ENCODE measurements at regions not wholly inside any gene's neighbourhood (a gene's known extent, or its start where the extent isn't known, plus 50 kb on each side); places are given as distances from the start of the nearest gene placed in this dataset.

- no peak for FAIRE-seq
- Histone ChIP-seq H3K79me2 (ENCODE audit: control insufficient read depth in 1 of 2, insufficient read depth in 2 of 2, low read length in 2 of 2) (no peaks in the 10 kb centered on the region), H3K23ac (ENCODE audit: insufficient read length) (no peak overlapping the region), H3K23me2 (ENCODE audit: low read depth, low read length) (no peaks in the 10 kb centered on the region), H3K14ac (ENCODE audit: insufficient read length) (no peak overlapping the region), H2BK12ac (ENCODE audit: low read depth, low read length) (no peak overlapping the region), H2AFZ (ENCODE audit: low read length) (peak overlapping the region; percentile 85; the same call in 1 of the 2 replicates), H2BK20ac (ENCODE audit: low read length) (no peak overlapping the region), H2BK5ac (ENCODE audit: low read depth, low read length) (no peak overlapping the region), H4K91ac (replicated peaks; ENCODE audit: insufficient read length, low read length) (no peak overlapping the region), H2AK5ac (ENCODE audit: low read depth, low read length) (no peak overlapping the region), H3K27ac (ENCODE audit: low read depth, low read length) (no peak overlapping the region), H2BK120ac (replicated peaks; ENCODE audit: low read depth, low read length) (no peak overlapping the region), H4K5ac (ENCODE audit: insufficient read length, low read depth, low read length) (no peak overlapping the region), H2BK15ac (ENCODE audit: low read length) (no peak overlapping the region), H3K27me3 (replicated peaks in 1 of 4; ENCODE audit: control insufficient read depth in 3 of 4, extremely low read depth in 1 of 4, insufficient read depth in 3 of 4, low read length in 3 of 4) (no peaks in the 10 kb centered on the region), H3K4ac (replicated peaks; ENCODE audit: insufficient read length, low read depth, low read length) (no peak overlapping the region), H4K8ac (ENCODE audit: extremely low read depth, insufficient read depth, low read length) (no peak overlapping the region), H3K56ac (replicated peaks; ENCODE audit: insufficient read length, low read depth, low read length) (no peak overlapping the region), H3K9ac (replicated peaks in 1 of 4; ENCODE audit: extremely low read depth in 1 of 4, low read depth in 3 of 4, low read length in 3 of 4) (no peak overlapping the region), H3K18ac (ENCODE audit: extremely low read depth, low read length) (no peak overlapping the region), H3K4me2 (ENCODE audit: insufficient read depth in 1 of 2, low read depth in 2 of 2, low read length in 2 of 2) (no peak overlapping the region), H3K4me1 (replicated peaks in 1 of 4; ENCODE audit: control insufficient read depth in 3 of 4, insufficient read depth in 4 of 4, low read length in 3 of 4) (peaks cover 2 to 7% (median 3%) of the 10 kb centered on the region in 4 experiments; a peak in 4 of 7 replicates), H3K36me3 (ENCODE audit: control insufficient read depth in 2 of 4, insufficient read depth in 4 of 4, low read length in 3 of 4) (no peaks in the 10 kb centered on the region), H4K20me1 (replicated peaks in 1 of 2; ENCODE audit: control insufficient read depth in 1 of 2, insufficient read depth in 2 of 2, low read length in 2 of 2) (no peaks in the 10 kb centered on the region), H3K79me1 (ENCODE audit: low read depth, low read length) (no peaks in the 10 kb centered on the region), H3K9me3 (ENCODE audit: insufficient read depth in 2 of 2, low read depth in 1 of 2, low read length in 1 of 2) (peaks cover 3 to 7% of the 10 kb centered on the region in 2 experiments; a peak in 3 of 4 replicates), H3K4me3 (ENCODE audit: extremely low read depth in 1 of 4, insufficient read depth in 2 of 4, low read depth in 3 of 4, low read length in 4 of 4) (no peak overlapping the region)
- TF ChIP-seq ATF3 (IDR thresholded peaks at IDR 0.05; ENCODE audit: insufficient read depth, low read depth, low read length): no peak
- no peak for TF ChIP-seq FOSL1 (IDR thresholded peaks at IDR 0.05; ENCODE audit: insufficient read depth, low read depth, low read length)
- no peak for TF ChIP-seq SP1 (IDR thresholded peaks at IDR 0.05; ENCODE audit: low read depth, low read length)
- no peak for TF ChIP-seq NANOG (IDR thresholded peaks at IDR 0.05; ENCODE audit: insufficient read depth, low read depth, low read length, poor library complexity, severe bottlenecking)
- TF ChIP-seq SP2 (IDR thresholded peaks at IDR 0.05; ENCODE audit: low read length): no peak
- no peak for TF ChIP-seq E2F6 (IDR thresholded peaks at IDR 0.05)
- TF ChIP-seq TAF7 (optimal IDR thresholded peaks at IDR 0.05; ENCODE audit: borderline replicate concordance, low read depth, low read length): no peak
- TF ChIP-seq KDM1A (IDR thresholded peaks at IDR 0.05; ENCODE audit: borderline replicate concordance, low read length): no peak
- no peak for TF ChIP-seq SIX5 (IDR thresholded peaks at IDR 0.05; ENCODE audit: low read depth, low read length)
- no peak for TF ChIP-seq TCF12 (IDR thresholded peaks at IDR 0.05; ENCODE audit: low read depth, low read length)
- no peak for TF ChIP-seq JUND (IDR thresholded peaks at IDR 0.05; ENCODE audit: low read length)
- no peak for TF ChIP-seq CTBP2 (IDR thresholded peaks at IDR 0.05; ENCODE audit: borderline replicate concordance, insufficient read depth, insufficient read length, low read length)
- TF ChIP-seq SIRT6 (IDR thresholded peaks at IDR 0.05; ENCODE audit: low read length): no peak
- TF ChIP-seq NRF1 (IDR thresholded peaks at IDR 0.05; ENCODE audit: low read depth, low read length): no peak
- no peak for TF ChIP-seq POU5F1 (IDR thresholded peaks at IDR 0.05; ENCODE audit: low read depth, low read length)
- ChIA-PET CTCF (ENCODE audit: partially characterized antibody) (no interaction called here), POLR2A (ENCODE audit: partially characterized antibody) (no interaction called here)
- DNase-seq (ENCODE audit: low read depth in 1 of 2, low spot score in 2 of 2): no peak
Observed at GRCh38 chr10:36421992-36422391, 703.4 kb upstream of the ANKRD30A start.
